Left ventricle myocardium inferior (tissue), 1 donor: ENCODE measurements at regions not wholly inside any gene's neighbourhood (a gene's known extent, or its start where the extent isn't known, plus 50 kb on each side); places are given as distances from the start of the nearest gene placed in this dataset.
A peak's percentile ranks its signal among the peaks of the same experiment; 100 is the strongest.

Experiments used
- DNase-seq: peaks from one replicate; pipeline ENCODE4 v3.0.0-alpha.2; 2020
- H3K27ac ChIP-seq: fragments of 200-600 bp; replicated peaks from 2 replicates; pipeline ENCODE4 v1.8.0; 2021
- H3K27me3 ChIP-seq: fragments of 200-600 bp; 2 replicates; pipeline ENCODE4 v1.8.0; 2021; ENCODE audit warnings: low read depth
- H3K36me3 ChIP-seq: fragments of 200-600 bp; 2 replicates; pipeline ENCODE4 v1.8.0; 2021
- H3K4me1 ChIP-seq: fragments of 200-600 bp; 2 replicates; pipeline ENCODE4 v1.8.0; 2021
- H3K4me3 ChIP-seq: fragments of 200-600 bp; 2 replicates; pipeline ENCODE4 v1.8.0; 2021; ENCODE audit warnings: mild to moderate bottlenecking, moderate library complexity
- H3K9me3 ChIP-seq: fragments of 200-600 bp; replicated peaks from 2 replicates; pipeline ENCODE4 v1.8.0; 2021
- intact Hi-C: fragments of 100-400 bp; cut with micrococcal nuclease; formaldehyde crosslinking; loops from one replicate; pipeline ENCODE4 v1.11.0; 2022
- TF ChIP-seq, protein P1 (sequence below): fragments of 200-600 bp; IDR thresholded peaks from 2 replicates; pipeline ENCODE4 v1.8.0; 2021; ENCODE audit warnings: antibody characterized with exemption, mild to moderate bottlenecking, borderline replicate concordance
- donor health status: DM: no; HTN: yes; CAD: no; lungs with severe emphysema.

DNA sequence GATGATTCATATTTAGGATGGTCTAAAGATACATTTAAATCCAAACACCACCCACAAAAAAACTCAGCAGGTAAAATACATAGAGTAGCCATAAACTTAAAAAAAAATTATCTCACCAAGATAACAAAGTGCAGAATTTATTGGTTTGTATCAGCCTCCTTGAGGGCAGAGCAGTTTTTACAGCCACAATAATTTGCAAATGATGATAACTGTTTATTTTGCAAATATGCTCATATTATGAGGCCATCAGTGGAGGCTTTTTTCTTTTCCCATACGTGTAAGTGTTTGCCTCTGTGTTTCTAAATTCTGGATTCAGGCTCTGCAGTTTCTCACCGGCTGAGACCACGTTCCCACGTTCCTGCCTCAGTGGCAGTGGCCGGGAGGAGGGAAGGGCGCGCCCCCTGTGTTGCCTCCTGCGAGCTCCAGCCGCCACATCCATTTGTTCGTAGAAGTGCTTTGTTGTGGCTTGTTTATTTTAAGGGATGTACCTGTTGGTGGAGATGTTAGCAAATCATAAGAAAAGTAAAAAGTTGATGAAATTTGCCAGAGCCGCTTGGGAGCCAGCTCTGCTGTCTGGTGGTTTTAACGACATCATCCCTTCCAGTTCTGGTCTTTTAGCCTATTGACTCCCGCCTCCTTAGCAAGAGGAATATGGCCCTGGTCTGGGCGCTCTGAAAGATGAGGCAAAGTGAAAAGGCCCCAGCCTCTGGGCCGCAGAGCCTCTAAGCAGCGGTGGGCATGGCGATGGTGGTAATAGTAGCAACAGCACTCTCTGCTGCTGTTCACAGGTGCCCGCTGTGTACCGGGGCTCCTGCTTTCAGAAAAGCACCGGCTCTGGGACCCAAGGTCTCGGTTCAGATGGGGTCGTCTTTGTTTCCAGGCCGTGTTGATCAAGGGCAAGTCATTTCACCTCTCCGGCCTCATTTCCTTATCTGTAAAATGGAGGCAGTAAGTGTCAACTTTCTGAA, 66.7 kb upstream of the PPARA start:
- intact Hi-C loops, result no loop called here
- Histone ChIP-seq H3K9me3 (no peaks in the 10 kb centered on the region), H3K27me3 (no peaks in the 10 kb centered on the region), H3K4me3 (peak overlapping the region; percentile 96), H3K4me1 (peaks cover 100% of the 10 kb centered on the region), H3K36me3 (peaks cover 26% of the 10 kb centered on the region), H3K27ac (peak overlapping the region; percentile 100)
- peak; percentile 16 for DNase-seq
- TF ChIP-seq, protein P1, sequence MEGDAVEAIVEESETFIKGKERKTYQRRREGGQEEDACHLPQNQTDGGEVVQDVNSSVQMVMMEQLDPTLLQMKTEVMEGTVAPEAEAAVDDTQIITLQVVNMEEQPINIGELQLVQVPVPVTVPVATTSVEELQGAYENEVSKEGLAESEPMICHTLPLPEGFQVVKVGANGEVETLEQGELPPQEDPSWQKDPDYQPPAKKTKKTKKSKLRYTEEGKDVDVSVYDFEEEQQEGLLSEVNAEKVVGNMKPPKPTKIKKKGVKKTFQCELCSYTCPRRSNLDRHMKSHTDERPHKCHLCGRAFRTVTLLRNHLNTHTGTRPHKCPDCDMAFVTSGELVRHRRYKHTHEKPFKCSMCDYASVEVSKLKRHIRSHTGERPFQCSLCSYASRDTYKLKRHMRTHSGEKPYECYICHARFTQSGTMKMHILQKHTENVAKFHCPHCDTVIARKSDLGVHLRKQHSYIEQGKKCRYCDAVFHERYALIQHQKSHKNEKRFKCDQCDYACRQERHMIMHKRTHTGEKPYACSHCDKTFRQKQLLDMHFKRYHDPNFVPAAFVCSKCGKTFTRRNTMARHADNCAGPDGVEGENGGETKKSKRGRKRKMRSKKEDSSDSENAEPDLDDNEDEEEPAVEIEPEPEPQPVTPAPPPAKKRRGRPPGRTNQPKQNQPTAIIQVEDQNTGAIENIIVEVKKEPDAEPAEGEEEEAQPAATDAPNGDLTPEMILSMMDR, result no peak

DNA sequence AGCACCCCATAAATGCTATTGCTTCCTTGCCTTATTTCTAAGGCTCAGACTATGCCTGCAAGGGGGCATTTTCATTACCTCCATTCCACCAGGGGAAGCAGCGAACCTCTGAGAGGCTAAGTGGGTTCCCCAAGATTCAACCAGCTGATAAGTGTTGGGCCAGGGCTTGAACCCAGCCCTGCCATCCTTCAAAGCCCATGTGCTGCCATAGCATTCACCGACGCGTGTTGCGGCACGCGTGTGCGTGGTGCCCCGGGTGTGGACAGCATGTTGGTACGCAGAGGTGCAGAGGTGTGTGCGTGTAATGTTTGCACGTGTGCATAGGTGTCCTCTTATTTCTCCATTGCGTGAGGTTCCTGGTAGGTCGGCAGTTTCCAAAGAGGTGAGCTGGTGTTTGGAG, 66.0 kb upstream of the PPARA start:
- H3K4me3 ChIP-seq, result peak overlapping the region; percentile 96
- peaks cover 26% of the 10 kb centered on the region for H3K36me3 ChIP-seq
- no peak for DNase-seq
- no peaks in the 10 kb centered on the region for H3K27me3 ChIP-seq
- intact Hi-C loops, result no loop called here
- peaks cover 100% of the 10 kb centered on the region for H3K4me1 ChIP-seq
- H3K9me3 ChIP-seq, result no peaks in the 10 kb centered on the region
- peak overlapping the region; percentile 100 for H3K27ac ChIP-seq
- TF ChIP-seq, protein P1, result no peak

DNA sequence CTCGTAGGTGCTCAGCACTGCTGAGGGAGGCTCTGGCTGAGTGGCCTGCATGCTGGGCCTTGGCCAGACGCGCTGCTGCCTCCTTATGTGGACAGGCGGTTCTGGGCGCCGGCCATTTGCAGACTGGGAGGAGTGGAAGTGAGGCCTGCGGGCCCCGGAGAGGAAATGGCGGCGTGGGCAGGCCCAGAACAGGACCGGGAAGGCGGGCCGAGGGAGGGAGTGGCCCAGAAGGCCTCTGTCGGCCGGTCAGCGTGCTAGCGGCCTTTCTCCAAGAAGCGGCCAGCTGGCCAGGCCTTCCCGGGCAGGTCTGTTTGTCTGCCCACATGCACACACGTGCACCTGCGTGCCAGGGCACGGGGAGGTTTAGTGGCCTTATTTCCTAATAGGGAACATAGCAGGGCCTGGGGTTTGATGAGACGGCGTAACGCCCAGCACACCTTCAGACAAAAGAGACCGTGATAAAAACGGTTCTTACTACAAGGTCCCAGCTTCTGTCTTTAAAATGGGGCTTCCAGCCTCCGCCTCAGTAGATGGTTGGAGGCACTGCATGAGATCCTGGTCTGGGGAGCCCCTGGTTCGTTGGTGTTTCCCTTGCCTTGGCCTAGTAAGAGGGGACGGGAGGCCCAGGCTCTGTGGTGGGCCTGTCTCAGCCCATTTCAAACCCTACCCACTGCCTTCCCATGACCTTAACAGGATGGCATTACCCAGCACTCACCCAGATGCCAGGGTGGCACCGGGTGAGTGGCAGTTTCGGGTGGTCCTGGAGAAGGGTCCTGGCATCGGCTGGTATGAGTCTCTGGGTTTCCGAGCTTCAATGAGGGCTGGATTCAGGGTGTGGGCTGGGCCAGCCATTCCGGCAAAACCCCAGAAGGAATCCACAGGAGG, 65.1 kb upstream of the PPARA start:
- intact Hi-C loops, result no loop called here
- TF ChIP-seq, protein P1, result no peak
- peak; percentile 90 for DNase-seq
- no peaks in the 10 kb centered on the region for H3K9me3 ChIP-seq
- H3K36me3 ChIP-seq, result peaks cover 26% of the 10 kb centered on the region
- peak overlapping the region; percentile 96 for H3K4me3 ChIP-seq
- H3K4me1 ChIP-seq, result peaks cover 100% of the 10 kb centered on the region
- H3K27ac ChIP-seq, result peak overlapping the region; percentile 100
- H3K27me3 ChIP-seq, result no peaks in the 10 kb centered on the region

DNA sequence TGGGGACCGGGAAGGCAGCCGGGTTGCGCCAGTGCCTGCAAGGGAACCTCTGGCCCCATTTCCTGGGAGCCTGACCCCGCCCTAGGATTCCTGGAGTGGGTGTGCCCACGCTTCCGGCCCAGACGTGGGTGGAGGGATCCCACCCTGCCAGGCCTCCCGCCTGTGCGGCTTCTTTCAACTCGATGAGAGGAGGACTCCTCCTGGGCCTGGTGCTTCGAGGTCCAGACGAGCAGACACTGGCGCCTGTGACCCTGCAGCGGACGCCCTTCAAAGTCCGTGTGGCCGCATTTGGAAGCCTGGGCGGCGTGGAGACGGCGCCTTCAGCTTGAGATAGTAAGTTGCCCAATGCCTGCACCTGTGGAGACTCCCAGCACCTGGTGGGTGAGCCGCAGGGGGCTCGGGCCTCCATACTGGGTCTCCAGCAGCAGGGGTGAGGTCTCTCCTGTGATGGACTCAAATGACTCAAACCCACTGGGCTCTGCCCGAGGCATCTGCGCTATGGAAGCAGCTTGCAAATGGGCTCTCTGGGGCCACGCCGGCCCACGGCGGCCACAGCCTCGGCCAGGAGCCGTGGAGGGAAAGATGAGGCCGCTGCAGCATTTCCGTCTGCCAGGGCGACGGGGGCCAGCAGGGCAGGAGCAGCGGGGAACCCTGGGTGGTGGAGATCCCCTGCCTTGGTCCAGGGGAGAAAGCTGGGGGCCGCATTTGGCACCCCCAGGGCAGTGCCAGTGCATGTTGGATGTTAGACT, 64.3 kb upstream of the PPARA start:
- Histone ChIP-seq H3K9me3 (no peaks in the 10 kb centered on the region), H3K27me3 (no peaks in the 10 kb centered on the region), H3K4me3 (peak overlapping the region; percentile 96), H3K27ac (peak overlapping the region; percentile 100), H3K36me3 (peaks cover 26% of the 10 kb centered on the region), H3K4me1 (peaks cover 100% of the 10 kb centered on the region)
- TF ChIP-seq, protein P1, result no peak
- intact Hi-C loops, result no loop called here
- peak; percentile 81 for DNase-seq
